Right lobe of liver (tissue), 4 donors: ENCODE measurements at regions not wholly inside any gene's neighbourhood (a gene's known extent, or its start where the extent isn't known, plus 50 kb on each side); places are given as distances from the start of the nearest gene placed in this dataset.

Source experiments
- POLR2A ChIP-seq: fragments of 450-650 bp; IDR thresholded peaks from one replicate; pipeline ENCODE4 v1.6.1; 2017; ENCODE audit warnings: antibody characterized with exemption, mild to moderate bottlenecking
- TF ChIP-seq, protein P1 (sequence below), 4 donors: fragments of 200-600 bp in 3 of 4; fragments of 450-650 bp in 1 of 4; IDR thresholded peaks; one replicate each; pipeline versions ENCODE4 v1.5.1 to v1.8.0; 2016 to 2022; ENCODE audit warnings: antibody characterized with exemption in 4 of 4, mild to moderate bottlenecking in 2 of 4
- donor health status: DM: no; HTN: no; CAD: no.
- donor health status: DM: no; HTN: no; CAD: no.
- donor health status: DM: no; HTN: yes; CAD: no.

DNA sequence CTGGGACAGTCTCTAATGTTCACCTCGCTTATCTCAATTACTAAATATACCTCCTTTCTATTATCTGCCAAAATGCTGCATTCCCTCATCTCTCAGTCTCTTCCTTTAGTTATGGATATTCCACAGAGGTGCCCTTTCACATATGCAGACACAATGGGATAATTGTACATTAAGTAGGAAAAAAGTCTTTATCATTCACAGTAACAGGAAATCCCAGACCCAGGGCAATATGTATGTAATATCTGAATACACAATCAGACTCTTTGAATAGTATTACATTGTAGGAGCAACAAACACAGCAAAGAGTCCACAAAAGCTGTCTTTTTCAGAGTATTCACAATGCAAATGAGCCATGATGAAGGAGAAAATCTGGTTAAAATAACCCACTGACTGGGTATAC lies 1399.0 kb upstream of the ZEB2 start:
- TF ChIP-seq, protein P1, sequence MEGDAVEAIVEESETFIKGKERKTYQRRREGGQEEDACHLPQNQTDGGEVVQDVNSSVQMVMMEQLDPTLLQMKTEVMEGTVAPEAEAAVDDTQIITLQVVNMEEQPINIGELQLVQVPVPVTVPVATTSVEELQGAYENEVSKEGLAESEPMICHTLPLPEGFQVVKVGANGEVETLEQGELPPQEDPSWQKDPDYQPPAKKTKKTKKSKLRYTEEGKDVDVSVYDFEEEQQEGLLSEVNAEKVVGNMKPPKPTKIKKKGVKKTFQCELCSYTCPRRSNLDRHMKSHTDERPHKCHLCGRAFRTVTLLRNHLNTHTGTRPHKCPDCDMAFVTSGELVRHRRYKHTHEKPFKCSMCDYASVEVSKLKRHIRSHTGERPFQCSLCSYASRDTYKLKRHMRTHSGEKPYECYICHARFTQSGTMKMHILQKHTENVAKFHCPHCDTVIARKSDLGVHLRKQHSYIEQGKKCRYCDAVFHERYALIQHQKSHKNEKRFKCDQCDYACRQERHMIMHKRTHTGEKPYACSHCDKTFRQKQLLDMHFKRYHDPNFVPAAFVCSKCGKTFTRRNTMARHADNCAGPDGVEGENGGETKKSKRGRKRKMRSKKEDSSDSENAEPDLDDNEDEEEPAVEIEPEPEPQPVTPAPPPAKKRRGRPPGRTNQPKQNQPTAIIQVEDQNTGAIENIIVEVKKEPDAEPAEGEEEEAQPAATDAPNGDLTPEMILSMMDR (IDR thresholded peaks at IDR 0.05) = no peak
- TF ChIP-seq POLR2A = no peak
